HFF-Myc (cell line): ENCODE measurements at regions not wholly inside any gene's neighbourhood (a gene's known extent, or its start where the extent isn't known, plus 50 kb on each side); places are given as distances from the start of the nearest gene placed in this dataset.

Experiments used
- DNase-seq: peaks from one replicate; pipeline ENCODE4 v3.0.0-alpha.2; 2011; ENCODE audit warnings: low read depth; ENCODE audit errors: extremely low read depth
- H3K4me3 ChIP-seq: replicated peaks from 2 replicates; pipeline ENCODE4 v1.5.1; 2011; ENCODE audit warnings: low read depth, mild to moderate bottlenecking, control low read depth, low read length
- TF ChIP-seq, protein P1 (sequence below): IDR thresholded peaks from 2 replicates; pipeline ENCODE4 v1.5.1; 2012; ENCODE audit warnings: mild to moderate bottlenecking, low read depth, low read length, control low read depth; ENCODE audit errors: missing control alignments

DNA sequence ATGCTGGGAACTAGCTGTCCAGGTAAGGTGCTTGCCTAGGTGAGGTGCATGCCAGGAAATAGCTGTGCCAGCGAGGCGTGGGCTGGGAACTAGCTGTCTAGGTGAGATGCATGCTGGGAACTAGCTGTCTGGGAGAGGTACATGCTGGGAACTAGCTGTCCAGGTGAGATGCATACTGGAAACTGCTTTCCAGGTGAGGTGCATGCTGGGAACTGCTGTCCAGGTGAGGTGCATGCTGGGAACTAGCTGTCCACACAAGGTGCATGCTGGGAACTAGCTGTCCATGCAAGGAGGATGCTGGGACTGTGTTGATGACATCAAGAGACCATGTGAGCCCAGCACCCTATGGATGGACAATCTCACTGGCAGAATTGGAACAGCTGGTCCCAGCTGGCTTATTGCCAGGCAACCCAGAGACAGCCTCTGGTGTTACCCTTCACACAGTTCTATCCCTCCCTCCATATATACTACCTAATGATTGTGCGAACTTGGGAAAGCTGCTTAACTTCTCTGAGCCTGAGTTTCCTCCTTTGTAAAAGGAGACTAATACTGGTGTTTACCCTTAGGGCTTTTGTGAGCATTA, 479.9 kb upstream of the RBFOX1 start:
- TF ChIP-seq, protein P1, sequence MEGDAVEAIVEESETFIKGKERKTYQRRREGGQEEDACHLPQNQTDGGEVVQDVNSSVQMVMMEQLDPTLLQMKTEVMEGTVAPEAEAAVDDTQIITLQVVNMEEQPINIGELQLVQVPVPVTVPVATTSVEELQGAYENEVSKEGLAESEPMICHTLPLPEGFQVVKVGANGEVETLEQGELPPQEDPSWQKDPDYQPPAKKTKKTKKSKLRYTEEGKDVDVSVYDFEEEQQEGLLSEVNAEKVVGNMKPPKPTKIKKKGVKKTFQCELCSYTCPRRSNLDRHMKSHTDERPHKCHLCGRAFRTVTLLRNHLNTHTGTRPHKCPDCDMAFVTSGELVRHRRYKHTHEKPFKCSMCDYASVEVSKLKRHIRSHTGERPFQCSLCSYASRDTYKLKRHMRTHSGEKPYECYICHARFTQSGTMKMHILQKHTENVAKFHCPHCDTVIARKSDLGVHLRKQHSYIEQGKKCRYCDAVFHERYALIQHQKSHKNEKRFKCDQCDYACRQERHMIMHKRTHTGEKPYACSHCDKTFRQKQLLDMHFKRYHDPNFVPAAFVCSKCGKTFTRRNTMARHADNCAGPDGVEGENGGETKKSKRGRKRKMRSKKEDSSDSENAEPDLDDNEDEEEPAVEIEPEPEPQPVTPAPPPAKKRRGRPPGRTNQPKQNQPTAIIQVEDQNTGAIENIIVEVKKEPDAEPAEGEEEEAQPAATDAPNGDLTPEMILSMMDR: no peak
- no peak for DNase-seq
- no peak overlapping the region for H3K4me3 ChIP-seq

- H3K4me3 ChIP-seq: no peak overlapping the region
- DNase-seq: no peak
- TF ChIP-seq, protein P1: no peak
Observed at GRCh38 chr16:6846452-6846851, 486.2 kb upstream of the RBFOX1 start.

DNA sequence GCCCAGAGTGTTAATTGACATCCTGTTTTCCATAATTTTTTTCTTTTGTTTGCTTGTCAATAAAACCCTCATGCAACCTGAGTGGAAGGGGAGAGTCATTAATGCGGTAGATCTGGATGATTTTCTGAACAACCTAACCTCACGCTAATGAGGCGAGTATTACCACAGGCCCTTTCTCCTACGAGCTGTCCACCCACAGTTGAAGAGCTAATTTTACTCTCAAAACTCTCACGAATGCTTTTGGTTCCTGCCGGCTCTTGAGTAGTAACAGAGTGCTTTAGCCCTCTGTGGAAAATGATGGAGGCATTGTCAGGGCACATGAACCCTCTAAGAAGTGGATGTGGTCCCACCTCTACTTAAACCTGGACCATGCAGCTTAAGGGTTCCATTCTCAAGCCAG, 491.3 kb upstream of the RBFOX1 start:
- TF ChIP-seq, protein P1: no peak
- DNase-seq: no peak
- no peak overlapping the region for H3K4me3 ChIP-seq

DNA sequence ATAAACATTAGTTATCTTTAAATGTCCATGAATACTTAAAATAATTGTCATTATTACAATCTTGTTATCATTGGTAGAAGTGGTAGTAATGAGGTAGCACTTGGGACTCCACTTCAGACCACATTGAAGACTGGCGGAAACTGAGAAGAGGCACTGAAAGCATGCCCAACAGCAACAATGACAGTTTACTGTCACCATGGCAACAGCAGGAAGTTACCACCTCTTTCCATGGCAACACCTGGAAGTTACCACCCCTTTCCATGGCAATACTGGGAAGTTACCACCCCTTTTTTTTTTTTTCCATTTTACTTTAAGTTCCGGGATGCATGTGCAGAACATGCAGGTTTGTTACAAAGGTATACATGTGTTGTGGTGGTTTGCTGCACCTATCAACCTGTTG, 494.9 kb upstream of the RBFOX1 start:
- no peak for DNase-seq
- TF ChIP-seq, protein P1: no peak
- no peak overlapping the region for H3K4me3 ChIP-seq

DNA sequence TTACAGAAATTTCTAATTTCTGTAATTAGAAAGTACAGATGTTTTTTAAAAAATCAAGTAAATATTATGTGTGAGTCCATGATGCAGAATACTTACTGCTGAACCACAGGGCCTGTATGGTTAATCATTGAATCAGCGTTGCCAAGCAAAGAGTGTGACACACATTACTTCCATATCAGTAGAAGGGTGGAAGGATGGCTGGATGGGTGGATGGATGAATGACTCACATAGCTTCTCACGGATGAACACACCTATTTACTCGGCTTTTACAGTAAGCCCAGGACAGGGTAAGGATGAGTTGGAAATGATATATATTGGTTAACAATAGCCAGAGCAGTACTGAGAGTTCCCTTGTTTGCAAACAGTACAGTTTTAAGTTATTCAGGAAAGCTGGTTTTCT, 495.9 kb upstream of the RBFOX1 start:
- DNase-seq: no peak
- no peak overlapping the region for H3K4me3 ChIP-seq
- TF ChIP-seq, protein P1: no peak

DNA sequence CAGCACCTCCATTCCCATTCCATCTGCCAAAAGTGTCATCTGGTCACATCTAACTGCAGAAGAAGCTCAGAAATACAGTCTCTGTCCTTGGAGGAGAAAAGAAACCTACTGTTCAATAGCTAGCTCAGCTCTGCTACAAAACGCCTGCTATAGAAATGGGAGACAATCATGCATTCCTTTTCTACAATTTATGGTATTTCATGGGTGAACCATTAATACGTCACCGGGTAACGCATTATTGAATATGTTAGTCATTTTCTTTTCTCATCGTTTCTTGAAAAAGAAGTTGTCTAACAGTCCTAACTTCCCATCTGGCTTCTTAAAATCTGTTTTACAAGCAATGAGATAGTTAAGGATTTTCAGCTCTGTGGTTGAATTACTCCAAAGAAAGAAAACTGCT, 496.7 kb upstream of the RBFOX1 start:
- no peak overlapping the region for H3K4me3 ChIP-seq
- DNase-seq: no peak
- TF ChIP-seq, protein P1: no peak

- no peak for DNase-seq
- TF ChIP-seq, protein P1: no peak
- H3K4me3 ChIP-seq: no peak overlapping the region
Observed at GRCh38 chr16:6835516-6835915, 497.1 kb upstream of the RBFOX1 start.
